GM19023 (cell line): ENCODE measurements at regions not wholly inside any gene's neighbourhood (a gene's known extent, or its start where the extent isn't known, plus 50 kb on each side); places are given as distances from the start of the nearest gene placed in this dataset.
A peak's percentile ranks its signal among the peaks of the same experiment; 100 is the strongest.

Experiments used
- ATAC-seq: cut with Tn5 transposase; IDR thresholded peaks from one replicate; pipeline ENCODE4 v1.9.1; 2021; ENCODE audit warnings: mild to moderate bottlenecking, moderate library complexity; ENCODE audit not compliant: unreplicated experiment

DNA sequence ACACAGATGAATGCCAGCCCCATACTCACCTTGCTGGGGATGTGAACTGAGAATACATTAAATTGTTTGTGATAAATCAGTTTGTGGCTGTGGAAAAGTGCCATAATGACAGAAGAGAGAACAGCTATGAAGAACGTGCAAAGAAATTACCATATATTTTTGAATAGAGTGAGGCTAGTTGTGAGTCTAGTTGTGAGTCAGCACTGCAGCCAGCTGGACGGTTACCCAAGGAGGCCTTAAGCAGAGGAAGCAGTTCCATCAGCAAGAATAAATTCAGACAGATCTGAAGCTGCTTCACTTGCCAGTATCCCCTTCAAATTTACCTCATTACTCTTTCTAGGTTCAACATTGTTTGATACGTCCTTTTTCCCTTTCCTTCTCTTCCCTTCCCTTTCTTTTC, 446.0 kb downstream of the MTRR start:
- no peak for ATAC-seq

DNA sequence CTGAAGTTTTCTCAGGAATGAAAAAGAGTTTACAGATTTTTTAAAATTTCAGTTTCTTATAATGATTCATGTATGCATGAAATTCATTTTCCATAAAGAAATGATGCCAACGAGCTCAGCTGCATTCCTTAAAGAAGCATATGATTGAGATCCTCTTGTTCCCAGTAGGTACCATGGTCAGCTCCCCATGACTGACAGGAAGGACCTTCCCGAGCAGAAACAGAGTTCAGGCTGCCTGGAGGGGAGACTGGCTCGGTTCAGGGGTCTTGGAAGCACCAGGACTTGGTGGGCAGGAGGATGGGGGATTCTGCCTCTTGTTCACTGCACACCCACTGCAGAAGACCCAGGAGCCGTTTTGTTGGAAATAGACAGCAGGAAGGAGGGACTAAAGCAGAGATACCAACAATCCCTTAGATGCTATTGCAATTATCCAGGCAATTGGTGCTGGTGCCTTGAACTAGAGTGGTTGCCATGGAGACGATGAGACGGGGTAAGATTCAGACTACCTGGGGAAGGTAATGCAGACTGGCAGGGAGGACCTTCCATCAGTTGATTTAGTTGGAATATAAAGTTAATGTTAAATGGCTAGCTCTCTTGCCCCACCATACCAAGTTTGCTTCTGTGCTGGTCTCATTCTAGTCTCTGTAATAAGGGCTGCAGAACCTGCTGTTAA, 447.8 kb downstream of the MTRR start:
- no peak for ATAC-seq

GRCh38 chr5:8317335-8317734, 448.4 kb downstream of the MTRR start:
- ATAC-seq, result no peak

GRCh38 chr5:8320244-8320643, 451.3 kb downstream of the MTRR start:
- ATAC-seq, result no peak

- no peak for ATAC-seq
These were observed 452.3 kb downstream of the MTRR start for GRCh38 chr5:8321272-8321671.

- no peak for ATAC-seq
These were observed 453.5 kb downstream of the MTRR start for GRCh38 chr5:8322484-8322883.

DNA sequence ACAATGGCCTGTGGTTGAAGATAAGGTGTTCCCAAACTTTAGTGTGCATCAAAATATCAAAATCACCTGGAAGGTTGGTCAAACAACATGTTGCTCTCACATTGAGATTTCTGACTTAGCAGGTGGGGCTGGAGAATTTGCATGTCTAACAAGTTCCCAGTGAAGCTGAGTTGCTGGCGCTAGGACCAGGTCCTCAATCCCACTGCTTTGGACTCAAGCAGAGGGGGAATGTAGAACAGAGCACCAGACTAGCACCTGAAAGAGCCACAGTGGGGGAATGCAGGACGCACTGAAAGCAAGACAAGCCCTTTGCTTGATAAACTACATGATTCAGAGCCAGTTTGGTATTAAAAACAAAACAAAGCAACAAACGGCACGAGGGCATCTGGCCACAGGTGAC, 458.1 kb downstream of the MTRR start:
- ATAC-seq, result no peak

- no peak for ATAC-seq
These were observed 460.8 kb downstream of the MTRR start for GRCh38 chr5:8329773-8330172.

DNA sequence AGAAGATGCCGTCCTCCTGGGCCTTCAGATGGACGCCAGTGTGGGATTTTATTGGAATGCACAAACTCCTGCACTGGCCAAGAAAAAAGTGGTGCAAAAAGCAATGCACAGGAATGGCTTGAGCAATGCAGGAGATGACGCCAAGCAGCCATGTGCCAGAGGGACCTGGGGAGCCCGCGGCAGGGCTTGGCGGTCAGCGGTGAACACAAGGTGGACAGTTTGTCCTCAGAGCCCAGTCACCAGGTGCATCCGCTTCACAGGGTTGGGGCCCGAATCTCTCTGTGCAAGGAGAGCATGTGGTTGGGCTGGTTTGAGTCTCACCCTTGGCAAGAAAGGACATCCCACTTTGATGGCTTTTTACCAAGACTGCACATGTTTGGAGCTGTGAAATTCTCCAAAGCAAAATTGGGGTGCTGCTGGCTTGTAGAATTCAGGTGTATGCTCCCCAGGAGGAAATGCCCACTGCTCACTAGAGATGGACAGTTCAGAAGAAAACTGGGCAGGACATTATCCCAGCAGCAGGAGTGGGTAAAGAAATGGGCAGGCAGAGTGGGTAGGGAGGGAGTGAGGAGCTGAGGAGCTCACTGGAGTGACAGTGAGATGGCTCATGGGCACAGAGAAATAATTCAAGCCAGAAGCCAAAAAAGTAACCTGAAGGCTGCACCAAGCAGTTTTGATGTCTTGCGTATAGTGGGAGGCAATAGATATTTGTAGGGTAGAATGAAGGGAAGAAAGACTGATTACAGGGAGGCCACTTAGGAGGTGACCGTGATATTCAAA, 463.9 kb downstream of the MTRR start:
- ATAC-seq, result no peak

- no peak for ATAC-seq
These were observed 464.5 kb downstream of the MTRR start for GRCh38 chr5:8333485-8333884.

DNA sequence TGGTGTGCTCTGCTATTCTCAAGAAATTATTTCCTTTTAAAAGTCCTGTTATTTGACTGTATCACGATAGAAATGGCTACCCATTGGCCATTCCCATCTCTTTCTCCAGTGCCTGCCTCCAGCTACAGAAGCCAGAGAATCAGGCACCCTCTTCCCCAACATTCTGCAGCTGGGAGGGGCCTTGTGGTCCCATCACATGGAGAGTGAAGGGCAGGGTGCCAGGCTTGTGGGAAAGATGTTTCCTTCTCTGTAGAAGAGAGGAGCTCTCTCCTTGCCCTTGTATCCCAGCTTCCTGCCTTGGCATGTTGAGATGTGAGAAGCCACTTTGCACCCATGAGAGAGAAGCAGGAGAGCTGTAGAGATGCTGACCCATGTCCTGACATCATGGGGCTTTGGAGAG, 465.0 kb downstream of the MTRR start:
- no peak for ATAC-seq

GRCh38 chr5:8340261-8340660, 471.3 kb downstream of the MTRR start:
- no peak for ATAC-seq

GRCh38 chr5:8340739-8341344, 471.9 kb downstream of the MTRR start:
- no peak for ATAC-seq

DNA sequence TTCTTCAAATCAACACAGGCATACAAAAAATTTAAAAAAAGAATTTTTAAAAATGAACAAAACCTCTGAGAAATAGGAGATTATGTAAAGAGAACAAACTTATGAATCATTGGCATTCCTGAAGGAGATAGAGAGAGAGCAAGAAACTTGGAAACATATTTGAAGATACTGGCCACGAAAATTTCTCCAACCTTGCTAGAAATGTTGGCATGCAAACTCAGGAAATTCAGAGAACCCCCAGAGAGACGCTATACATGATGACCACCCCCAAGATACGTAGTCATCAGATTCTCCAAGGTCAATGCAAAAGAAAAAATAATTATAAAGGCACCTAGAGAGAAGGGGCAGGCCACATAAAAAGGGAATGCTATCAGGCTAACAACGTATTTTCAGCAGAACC, 472.5 kb downstream of the MTRR start:
- ATAC-seq, result no peak

DNA sequence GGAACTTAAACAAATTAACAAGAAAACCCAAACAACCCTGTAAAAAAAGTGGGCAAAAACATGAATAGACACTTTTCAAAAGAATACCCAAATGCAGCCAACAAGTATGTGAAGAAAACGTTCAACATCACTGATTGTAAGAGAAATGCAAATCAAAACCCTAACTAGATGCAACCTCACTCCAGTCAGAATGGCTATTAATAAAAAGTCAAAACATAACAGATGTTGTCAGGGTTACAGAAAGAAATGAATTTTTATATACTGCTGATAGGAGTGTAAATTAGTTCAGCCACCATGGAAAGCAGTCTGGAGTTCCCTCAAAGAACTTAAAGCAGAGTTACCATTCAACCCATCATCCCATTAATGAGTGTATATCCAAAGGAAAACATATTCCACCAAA, 479.0 kb downstream of the MTRR start:
- no peak for ATAC-seq

GRCh38 chr5:8349855-8350254, 480.9 kb downstream of the MTRR start:
- peak; percentile 85 for ATAC-seq

- ATAC-seq, result no peak
These were observed 481.8 kb downstream of the MTRR start for GRCh38 chr5:8350644-8351339.

GRCh38 chr5:8355981-8356380, 487.0 kb downstream of the MTRR start:
- ATAC-seq, result no peak

DNA sequence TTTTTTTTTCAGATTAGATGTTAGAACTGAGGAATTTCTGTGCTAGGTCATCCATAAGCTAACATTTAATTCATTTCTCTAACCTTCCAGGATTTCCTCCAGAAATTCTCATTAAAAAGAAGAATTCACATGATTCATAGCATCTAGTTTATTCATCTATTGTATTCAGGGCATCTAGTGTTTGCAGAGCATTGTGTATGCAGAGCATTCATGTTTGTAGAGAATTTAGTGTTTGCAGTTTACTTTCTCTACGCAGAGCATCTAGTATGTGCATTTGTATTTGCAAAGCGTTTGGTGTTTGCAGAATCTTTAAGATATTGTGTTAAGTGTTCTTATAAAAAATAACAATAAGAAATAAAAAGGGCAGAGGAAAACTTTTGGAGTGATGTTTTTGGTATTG, 491.1 kb downstream of the MTRR start:
- ATAC-seq, result no peak

DNA sequence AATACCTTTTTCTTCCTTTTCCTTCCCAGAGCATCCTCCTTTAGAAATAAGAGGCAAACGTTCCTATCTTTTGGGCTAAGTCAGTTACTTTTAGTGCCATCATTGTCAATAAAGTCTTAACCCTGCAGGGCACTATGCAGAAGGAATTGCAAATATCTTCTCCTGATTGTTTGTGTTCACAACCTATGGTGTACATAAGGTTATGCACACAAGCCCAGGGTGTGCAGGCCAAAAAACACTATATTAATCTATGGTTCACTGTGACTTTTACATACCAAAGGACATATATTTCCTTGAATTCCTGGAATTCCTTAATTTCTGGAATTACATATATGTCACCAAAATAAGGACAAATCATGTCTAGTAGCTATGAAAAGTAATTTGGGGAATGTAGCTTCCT, 493.5 kb downstream of the MTRR start:
- ATAC-seq, result no peak

GRCh38 chr5:8363138-8363537, 494.2 kb downstream of the MTRR start:
- no peak for ATAC-seq

DNA sequence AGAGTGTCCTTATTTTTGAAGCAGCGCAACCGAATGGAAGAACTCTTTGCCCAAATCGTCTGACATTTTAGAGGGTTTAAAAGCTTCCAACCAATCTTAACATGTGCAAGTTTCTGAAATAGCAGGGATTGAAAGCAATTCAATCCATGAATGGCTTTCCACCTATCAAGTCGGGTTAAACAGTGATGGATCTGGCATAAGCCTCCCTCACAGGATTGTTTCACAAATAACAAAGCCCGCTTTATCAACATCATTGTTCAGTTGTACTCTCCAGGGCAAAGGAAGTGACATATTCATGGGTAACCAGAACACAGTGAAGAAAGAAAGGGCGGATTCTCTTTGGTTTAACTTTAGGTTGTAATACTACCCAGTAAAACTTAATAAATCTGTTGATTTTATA, 497.3 kb downstream of the MTRR start:
- no peak for ATAC-seq
